WTC11 (cell line): ENCODE measurements at regions not wholly inside any gene's neighbourhood (a gene's known extent, or its start where the extent isn't known, plus 50 kb on each side); places are given as distances from the start of the nearest gene placed in this dataset.

Experiments used
- ATAC-seq: fragments of 200-7000 bp; cut with Tn5 transposase; 2 replicates; pipeline ENCODE4 v1.10.0; 2021; ENCODE audit warnings: mild to moderate bottlenecking, moderate library complexity
- CTCF ChIA-PET: fragments of 300-600 bp; sonication (Branson Sonifier 250); formaldehyde crosslinking; loops from one replicate; lab custom pipeline; 2021; ENCODE audit warnings: antibody characterized with exemption; lab: Charles Lee
- POLR2A ChIA-PET: fragments of 350-600 bp; sonication (Branson Sonifier 250); formaldehyde crosslinking; loops from one replicate; lab custom pipeline; 2021; ENCODE audit warnings: antibody characterized with exemption; lab: Charles Lee
- DNase-seq: peaks from one replicate; pipeline ENCODE4 v3.0.0; 2021; ENCODE audit warnings: low spot score
- H3K27ac Mint-ChIP-seq: 2 replicates; pipeline ENCODE4 v1.8.0; 2021; ENCODE audit warnings: mixed read lengths
- H3K27me3 Mint-ChIP-seq: 2 replicates; pipeline ENCODE4 v1.8.0; 2021; ENCODE audit warnings: low read depth, mild to moderate bottlenecking, moderate library complexity, mixed read lengths
- H3K36me3 Mint-ChIP-seq: 2 replicates; pipeline ENCODE4 v1.8.0; 2021; ENCODE audit warnings: mixed read lengths
- H3K4me1 Mint-ChIP-seq: 2 replicates; pipeline ENCODE4 v1.8.0; 2022; ENCODE audit warnings: mixed read lengths
- H3K4me3 Mint-ChIP-seq: 2 replicates; pipeline ENCODE4 v1.8.0; 2021; ENCODE audit warnings: mild to moderate bottlenecking, moderate library complexity, mixed read lengths
- H3K9me3 Mint-ChIP-seq: 2 replicates; pipeline ENCODE4 v1.8.0; 2021; ENCODE audit warnings: mixed read lengths
- CREM ChIP-seq: sonication (generic); formaldehyde crosslinking; IDR thresholded peaks from 2 replicates; pipeline ENCODE4 v1.8.1; 2022; ENCODE audit warnings: mild to moderate bottlenecking, missing genetic modification reagents, moderate library complexity
- ESRRA ChIP-seq: sonication (generic); formaldehyde crosslinking; IDR thresholded peaks from 2 replicates; pipeline ENCODE4 v1.8.1; 2022; ENCODE audit warnings: mild to moderate bottlenecking, missing genetic modification reagents, borderline replicate concordance
- FOXJ3 ChIP-seq: sonication (generic); formaldehyde crosslinking; IDR thresholded peaks from 2 replicates; pipeline ENCODE4 v1.9.0; 2021; ENCODE audit warnings: missing genetic modification reagents, mild to moderate bottlenecking, borderline replicate concordance
- MYBL2 ChIP-seq: sonication (generic); formaldehyde crosslinking; IDR thresholded peaks from 2 replicates; pipeline ENCODE4 v1.8.1; 2023; ENCODE audit warnings: mild to moderate bottlenecking, moderate library complexity, missing genetic modification reagents
- NFATC4 ChIP-seq: fragments of 250-450 bp; sonication (Bioruptor Pico); IDR thresholded peaks from 2 replicates; pipeline ENCODE4 v1.9.0; 2021; ENCODE audit warnings: mild to moderate bottlenecking
- PRRX2 ChIP-seq: fragments of 250-450 bp; sonication (Bioruptor Pico); IDR thresholded peaks from 2 replicates; pipeline ENCODE4 v1.8.0; 2021; ENCODE audit warnings: mild to moderate bottlenecking
- SOX15 ChIP-seq: fragments of 250-450 bp; sonication (Bioruptor Pico); IDR thresholded peaks from 2 replicates; pipeline ENCODE4 v1.9.0; 2021; ENCODE audit warnings: mild to moderate bottlenecking
- TCF7 ChIP-seq: sonication (generic); formaldehyde crosslinking; IDR thresholded peaks from 2 replicates; pipeline ENCODE4 v1.8.0; 2022; ENCODE audit warnings: mild to moderate bottlenecking, low read depth, missing genetic modification reagents, moderate library complexity
- TF ChIP-seq, protein P1 (sequence below): fragments of 200-600 bp; IDR thresholded peaks from 2 replicates; pipeline ENCODE4 v1.8.0; 2022; ENCODE audit warnings: antibody characterized with exemption
- TF ChIP-seq, protein P2 (sequence below): sonication (generic); formaldehyde crosslinking; IDR thresholded peaks from 2 replicates; pipeline ENCODE4 v1.8.1; 2022; ENCODE audit warnings: mild to moderate bottlenecking, missing genetic modification reagents, moderate library complexity, borderline replicate concordance
- TF ChIP-seq, protein P3 (sequence below): sonication (generic); formaldehyde crosslinking; IDR thresholded peaks from 2 replicates; pipeline ENCODE4 v1.8.0; 2022; ENCODE audit warnings: mild to moderate bottlenecking, missing genetic modification reagents
- TF ChIP-seq, protein P4 (sequence below): sonication (generic); formaldehyde crosslinking; IDR thresholded peaks from 2 replicates; pipeline ENCODE4 v1.8.0; 2022; ENCODE audit warnings: mild to moderate bottlenecking, missing genetic modification reagents
- TF ChIP-seq, protein P5 (sequence below): sonication (generic); formaldehyde crosslinking; IDR thresholded peaks from 2 replicates; pipeline ENCODE4 v1.8.0; 2022; ENCODE audit warnings: mild to moderate bottlenecking, missing genetic modification reagents
- TF ChIP-seq, protein P6 (sequence below): sonication (generic); formaldehyde crosslinking; IDR thresholded peaks from 2 replicates; pipeline ENCODE4 v1.8.0; 2022; ENCODE audit warnings: mild to moderate bottlenecking, missing genetic modification reagents
- TF ChIP-seq, protein P7 (sequence below): sonication (generic); formaldehyde crosslinking; conservative IDR thresholded peaks from 2 replicates; pipeline ENCODE4 v1.8.1; 2023; ENCODE audit warnings: mild to moderate bottlenecking, low read depth, missing genetic modification reagents, moderate library complexity
- TF ChIP-seq, protein P8 (sequence below): sonication (generic); formaldehyde crosslinking; IDR thresholded peaks from 2 replicates; pipeline ENCODE4 v1.8.0; 2023; ENCODE audit warnings: missing genetic modification reagents
- TF ChIP-seq, protein P9 (sequence below): sonication (generic); formaldehyde crosslinking; IDR thresholded peaks from 2 replicates; pipeline ENCODE4 v1.8.1; 2022; ENCODE audit warnings: low read depth, mild to moderate bottlenecking, moderate library complexity, missing genetic modification reagents, borderline replicate concordance

DNA sequence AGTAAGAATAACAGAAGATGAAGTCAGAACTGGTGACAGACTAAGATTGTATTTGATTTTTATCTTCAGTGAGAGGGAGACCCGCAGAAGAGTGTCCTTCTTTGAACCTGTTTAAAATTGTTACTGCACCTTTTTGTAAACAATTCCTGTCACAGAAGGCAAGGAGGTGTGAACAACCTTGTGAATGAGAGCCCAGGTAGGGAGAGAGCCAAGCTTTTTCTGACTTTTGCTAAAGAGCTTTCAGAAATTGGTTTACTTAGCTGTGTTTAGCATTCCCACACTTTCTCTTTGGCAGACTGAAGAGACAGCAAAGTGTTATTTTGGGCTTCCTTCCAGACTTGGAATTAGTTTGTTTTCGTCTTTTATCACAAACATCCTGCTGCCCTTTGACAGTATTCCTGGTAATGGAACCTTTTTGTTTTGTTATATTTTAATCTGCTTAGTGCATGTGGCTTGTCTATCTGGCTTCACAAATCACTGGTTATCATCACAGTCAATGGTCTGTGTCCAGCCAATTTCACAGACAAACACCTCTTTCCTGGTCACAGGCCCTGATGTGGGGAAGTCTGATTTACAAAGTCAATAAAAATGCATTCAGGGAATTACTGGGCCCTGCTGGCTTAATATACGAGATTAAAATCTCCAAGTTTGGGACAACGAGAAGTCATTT is 85.7 kb upstream of the HS3ST2 start:
- no peaks in the 10 kb centered on the region for H3K36me3 Mint-ChIP-seq
- H3K27me3 Mint-ChIP-seq = no peaks in the 10 kb centered on the region
- CTCF ChIA-PET = no interaction called here
- TF ChIP-seq, protein P1, sequence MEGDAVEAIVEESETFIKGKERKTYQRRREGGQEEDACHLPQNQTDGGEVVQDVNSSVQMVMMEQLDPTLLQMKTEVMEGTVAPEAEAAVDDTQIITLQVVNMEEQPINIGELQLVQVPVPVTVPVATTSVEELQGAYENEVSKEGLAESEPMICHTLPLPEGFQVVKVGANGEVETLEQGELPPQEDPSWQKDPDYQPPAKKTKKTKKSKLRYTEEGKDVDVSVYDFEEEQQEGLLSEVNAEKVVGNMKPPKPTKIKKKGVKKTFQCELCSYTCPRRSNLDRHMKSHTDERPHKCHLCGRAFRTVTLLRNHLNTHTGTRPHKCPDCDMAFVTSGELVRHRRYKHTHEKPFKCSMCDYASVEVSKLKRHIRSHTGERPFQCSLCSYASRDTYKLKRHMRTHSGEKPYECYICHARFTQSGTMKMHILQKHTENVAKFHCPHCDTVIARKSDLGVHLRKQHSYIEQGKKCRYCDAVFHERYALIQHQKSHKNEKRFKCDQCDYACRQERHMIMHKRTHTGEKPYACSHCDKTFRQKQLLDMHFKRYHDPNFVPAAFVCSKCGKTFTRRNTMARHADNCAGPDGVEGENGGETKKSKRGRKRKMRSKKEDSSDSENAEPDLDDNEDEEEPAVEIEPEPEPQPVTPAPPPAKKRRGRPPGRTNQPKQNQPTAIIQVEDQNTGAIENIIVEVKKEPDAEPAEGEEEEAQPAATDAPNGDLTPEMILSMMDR = no peak
- TF ChIP-seq, protein P2, sequence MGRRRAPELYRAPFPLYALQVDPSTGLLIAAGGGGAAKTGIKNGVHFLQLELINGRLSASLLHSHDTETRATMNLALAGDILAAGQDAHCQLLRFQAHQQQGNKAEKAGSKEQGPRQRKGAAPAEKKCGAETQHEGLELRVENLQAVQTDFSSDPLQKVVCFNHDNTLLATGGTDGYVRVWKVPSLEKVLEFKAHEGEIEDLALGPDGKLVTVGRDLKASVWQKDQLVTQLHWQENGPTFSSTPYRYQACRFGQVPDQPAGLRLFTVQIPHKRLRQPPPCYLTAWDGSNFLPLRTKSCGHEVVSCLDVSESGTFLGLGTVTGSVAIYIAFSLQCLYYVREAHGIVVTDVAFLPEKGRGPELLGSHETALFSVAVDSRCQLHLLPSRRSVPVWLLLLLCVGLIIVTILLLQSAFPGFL (CRISPR knock-in tag) = no peak
- TF ChIP-seq, protein P3, sequence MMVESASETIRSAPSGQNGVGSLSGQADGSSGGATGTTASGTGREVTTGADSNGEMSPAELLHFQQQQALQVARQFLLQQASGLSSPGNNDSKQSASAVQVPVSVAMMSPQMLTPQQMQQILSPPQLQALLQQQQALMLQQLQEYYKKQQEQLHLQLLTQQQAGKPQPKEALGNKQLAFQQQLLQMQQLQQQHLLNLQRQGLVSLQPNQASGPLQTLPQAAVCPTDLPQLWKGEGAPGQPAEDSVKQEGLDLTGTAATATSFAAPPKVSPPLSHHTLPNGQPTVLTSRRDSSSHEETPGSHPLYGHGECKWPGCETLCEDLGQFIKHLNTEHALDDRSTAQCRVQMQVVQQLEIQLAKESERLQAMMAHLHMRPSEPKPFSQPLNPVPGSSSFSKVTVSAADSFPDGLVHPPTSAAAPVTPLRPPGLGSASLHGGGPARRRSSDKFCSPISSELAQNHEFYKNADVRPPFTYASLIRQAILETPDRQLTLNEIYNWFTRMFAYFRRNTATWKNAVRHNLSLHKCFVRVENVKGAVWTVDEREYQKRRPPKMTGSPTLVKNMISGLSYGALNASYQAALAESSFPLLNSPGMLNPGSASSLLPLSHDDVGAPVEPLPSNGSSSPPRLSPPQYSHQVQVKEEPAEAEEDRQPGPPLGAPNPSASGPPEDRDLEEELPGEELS (CRISPR knock-in tag) = no peak
- TF ChIP-seq SOX15 = no peak
- TF ChIP-seq ESRRA (CRISPR knock-in tag) = no peak
- H3K9me3 Mint-ChIP-seq = no peaks in the 10 kb centered on the region
- H3K4me1 Mint-ChIP-seq = peaks cover 8% of the 10 kb centered on the region; the same call in 1 of the 2 replicates
- H3K27ac Mint-ChIP-seq = no peak overlapping the region
- POLR2A ChIA-PET = no interaction called here
- ATAC-seq (no peak), DNase-seq (no peak)
- no peak overlapping the region for H3K4me3 Mint-ChIP-seq

DNA sequence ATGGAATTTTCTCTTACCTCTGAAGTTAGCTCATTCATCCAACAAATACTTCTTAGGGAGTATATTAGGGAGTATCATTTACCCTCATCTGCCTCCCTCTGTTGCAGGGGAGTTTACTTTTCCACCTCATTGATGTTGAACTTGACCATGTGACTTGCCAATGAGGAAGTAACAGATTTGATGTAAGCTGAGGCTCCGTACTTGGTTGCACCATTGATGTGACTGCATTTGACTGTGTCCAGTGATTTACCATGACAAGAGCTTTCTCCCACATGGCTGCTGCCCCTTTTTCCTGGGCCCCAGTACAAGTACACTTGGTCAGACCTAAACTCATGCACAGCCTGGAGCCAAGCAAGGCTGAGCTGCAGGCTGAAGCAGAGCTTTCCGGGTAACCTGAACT is 81.6 kb upstream of the HS3ST2 start:
- Mint-ChIP-seq H3K27me3 (no peaks in the 10 kb centered on the region), H3K4me1 (peaks cover 8% of the 10 kb centered on the region; the same call in 1 of the 2 replicates), H3K9me3 (no peaks in the 10 kb centered on the region), H3K4me3 (no peak overlapping the region), H3K27ac (no peak overlapping the region), H3K36me3 (no peaks in the 10 kb centered on the region)
- POLR2A ChIA-PET = interaction anchor here (1.0 kb wide), 1 partner anchor 10 kb away, joined by 3 read pairs; no protein-coding TSS in a partner anchor
- CTCF ChIA-PET = interaction anchor here (1.1 kb wide), 1 partner anchor 167 kb away, joined by 3 read pairs; no protein-coding TSS in a partner anchor
- no peak for DNase-seq
- ATAC-seq = no peak
- TF ChIP-seq PRRX2 (CRISPR knock-in tag) = no peak
- TF ChIP-seq ESRRA (CRISPR knock-in tag) = no peak
- TF ChIP-seq, protein P4, sequence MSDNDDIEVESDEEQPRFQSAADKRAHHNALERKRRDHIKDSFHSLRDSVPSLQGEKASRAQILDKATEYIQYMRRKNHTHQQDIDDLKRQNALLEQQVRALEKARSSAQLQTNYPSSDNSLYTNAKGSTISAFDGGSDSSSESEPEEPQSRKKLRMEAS = no peak
- TF ChIP-seq TCF7 (CRISPR knock-in tag) = no peak
- TF ChIP-seq, protein P5, sequence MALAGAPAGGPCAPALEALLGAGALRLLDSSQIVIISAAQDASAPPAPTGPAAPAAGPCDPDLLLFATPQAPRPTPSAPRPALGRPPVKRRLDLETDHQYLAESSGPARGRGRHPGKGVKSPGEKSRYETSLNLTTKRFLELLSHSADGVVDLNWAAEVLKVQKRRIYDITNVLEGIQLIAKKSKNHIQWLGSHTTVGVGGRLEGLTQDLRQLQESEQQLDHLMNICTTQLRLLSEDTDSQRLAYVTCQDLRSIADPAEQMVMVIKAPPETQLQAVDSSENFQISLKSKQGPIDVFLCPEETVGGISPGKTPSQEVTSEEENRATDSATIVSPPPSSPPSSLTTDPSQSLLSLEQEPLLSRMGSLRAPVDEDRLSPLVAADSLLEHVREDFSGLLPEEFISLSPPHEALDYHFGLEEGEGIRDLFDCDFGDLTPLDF (CRISPR knock-in tag) = no peak
- TF ChIP-seq CREM (CRISPR knock-in tag) = no peak
- TF ChIP-seq, protein P3 (CRISPR knock-in tag) = no peak
- no peak for TF ChIP-seq MYBL2 (CRISPR knock-in tag)
- TF ChIP-seq FOXJ3 (CRISPR knock-in tag) = no peak
- TF ChIP-seq, protein P6, sequence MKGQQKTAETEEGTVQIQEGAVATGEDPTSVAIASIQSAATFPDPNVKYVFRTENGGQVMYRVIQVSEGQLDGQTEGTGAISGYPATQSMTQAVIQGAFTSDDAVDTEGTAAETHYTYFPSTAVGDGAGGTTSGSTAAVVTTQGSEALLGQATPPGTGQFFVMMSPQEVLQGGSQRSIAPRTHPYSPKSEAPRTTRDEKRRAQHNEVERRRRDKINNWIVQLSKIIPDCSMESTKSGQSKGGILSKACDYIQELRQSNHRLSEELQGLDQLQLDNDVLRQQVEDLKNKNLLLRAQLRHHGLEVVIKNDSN (CRISPR knock-in tag) = no peak
- TF ChIP-seq, protein P7, sequence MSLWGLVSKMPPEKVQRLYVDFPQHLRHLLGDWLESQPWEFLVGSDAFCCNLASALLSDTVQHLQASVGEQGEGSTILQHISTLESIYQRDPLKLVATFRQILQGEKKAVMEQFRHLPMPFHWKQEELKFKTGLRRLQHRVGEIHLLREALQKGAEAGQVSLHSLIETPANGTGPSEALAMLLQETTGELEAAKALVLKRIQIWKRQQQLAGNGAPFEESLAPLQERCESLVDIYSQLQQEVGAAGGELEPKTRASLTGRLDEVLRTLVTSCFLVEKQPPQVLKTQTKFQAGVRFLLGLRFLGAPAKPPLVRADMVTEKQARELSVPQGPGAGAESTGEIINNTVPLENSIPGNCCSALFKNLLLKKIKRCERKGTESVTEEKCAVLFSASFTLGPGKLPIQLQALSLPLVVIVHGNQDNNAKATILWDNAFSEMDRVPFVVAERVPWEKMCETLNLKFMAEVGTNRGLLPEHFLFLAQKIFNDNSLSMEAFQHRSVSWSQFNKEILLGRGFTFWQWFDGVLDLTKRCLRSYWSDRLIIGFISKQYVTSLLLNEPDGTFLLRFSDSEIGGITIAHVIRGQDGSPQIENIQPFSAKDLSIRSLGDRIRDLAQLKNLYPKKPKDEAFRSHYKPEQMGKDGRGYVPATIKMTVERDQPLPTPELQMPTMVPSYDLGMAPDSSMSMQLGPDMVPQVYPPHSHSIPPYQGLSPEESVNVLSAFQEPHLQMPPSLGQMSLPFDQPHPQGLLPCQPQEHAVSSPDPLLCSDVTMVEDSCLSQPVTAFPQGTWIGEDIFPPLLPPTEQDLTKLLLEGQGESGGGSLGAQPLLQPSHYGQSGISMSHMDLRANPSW (CRISPR knock-in tag) = no peak
- TF ChIP-seq NFATC4 (CRISPR knock-in tag) = no peak
- TF ChIP-seq, protein P8, sequence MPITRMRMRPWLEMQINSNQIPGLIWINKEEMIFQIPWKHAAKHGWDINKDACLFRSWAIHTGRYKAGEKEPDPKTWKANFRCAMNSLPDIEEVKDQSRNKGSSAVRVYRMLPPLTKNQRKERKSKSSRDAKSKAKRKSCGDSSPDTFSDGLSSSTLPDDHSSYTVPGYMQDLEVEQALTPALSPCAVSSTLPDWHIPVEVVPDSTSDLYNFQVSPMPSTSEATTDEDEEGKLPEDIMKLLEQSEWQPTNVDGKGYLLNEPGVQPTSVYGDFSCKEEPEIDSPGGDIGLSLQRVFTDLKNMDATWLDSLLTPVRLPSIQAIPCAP (CRISPR knock-in tag) = no peak
- TF ChIP-seq, protein P9, sequence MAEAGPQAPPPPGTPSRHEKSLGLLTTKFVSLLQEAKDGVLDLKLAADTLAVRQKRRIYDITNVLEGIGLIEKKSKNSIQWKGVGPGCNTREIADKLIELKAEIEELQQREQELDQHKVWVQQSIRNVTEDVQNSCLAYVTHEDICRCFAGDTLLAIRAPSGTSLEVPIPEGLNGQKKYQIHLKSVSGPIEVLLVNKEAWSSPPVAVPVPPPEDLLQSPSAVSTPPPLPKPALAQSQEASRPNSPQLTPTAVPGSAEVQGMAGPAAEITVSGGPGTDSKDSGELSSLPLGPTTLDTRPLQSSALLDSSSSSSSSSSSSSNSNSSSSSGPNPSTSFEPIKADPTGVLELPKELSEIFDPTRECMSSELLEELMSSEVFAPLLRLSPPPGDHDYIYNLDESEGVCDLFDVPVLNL = no peak
